HFF-Myc (cell line): ENCODE measurements at regions not wholly inside any gene's neighbourhood (a gene's known extent, or its start where the extent isn't known, plus 50 kb on each side); places are given as distances from the start of the nearest gene placed in this dataset.

Source experiments
- DNase-seq: peaks from one replicate; pipeline ENCODE4 v3.0.0-alpha.2; 2011; ENCODE audit warnings: low read depth; ENCODE audit errors: extremely low read depth
- H3K4me3 ChIP-seq: replicated peaks from 2 replicates; pipeline ENCODE4 v1.5.1; 2011; ENCODE audit warnings: low read depth, mild to moderate bottlenecking, control low read depth, low read length
- TF ChIP-seq, protein P1 (sequence below): IDR thresholded peaks from 2 replicates; pipeline ENCODE4 v1.5.1; 2012; ENCODE audit warnings: mild to moderate bottlenecking, low read depth, low read length, control low read depth; ENCODE audit errors: missing control alignments

DNA sequence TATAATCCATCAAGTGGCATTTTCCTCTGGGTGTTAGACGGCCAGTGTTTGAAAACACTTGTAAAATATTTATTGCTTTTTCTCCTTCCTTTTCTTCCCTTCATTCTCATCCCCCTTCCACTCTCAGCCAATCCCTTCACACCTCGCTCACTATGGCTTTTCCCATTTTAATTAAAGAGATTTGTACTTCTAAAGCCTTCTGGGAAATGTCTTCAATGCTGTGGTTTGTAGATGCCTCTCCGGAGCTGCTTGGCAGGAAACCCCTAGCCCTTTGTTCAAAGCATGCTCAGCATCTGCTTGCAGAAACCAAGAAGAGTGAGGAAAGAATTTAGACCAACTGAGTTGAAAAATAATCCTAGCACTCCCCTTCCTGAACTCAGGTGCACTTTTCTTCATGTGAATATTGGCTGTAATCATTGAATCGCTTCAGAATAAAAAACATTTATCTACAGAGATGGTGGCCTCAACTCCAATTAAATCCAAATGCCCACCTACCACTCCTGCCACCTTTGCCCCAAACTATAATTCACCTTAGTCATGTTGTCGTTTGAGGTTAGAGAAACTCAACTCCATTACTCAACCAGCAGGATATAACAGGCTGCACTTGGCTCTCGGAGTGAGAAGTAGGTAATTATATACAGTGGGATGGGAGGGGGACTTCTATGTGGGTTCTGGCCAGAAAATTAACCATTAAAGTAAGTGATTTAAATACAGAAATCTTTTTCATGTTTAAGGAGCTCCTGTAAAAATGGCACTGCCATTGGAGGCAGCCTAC, 659.4 kb upstream of the CAMK1G start:
- no peak for DNase-seq
- TF ChIP-seq, protein P1, sequence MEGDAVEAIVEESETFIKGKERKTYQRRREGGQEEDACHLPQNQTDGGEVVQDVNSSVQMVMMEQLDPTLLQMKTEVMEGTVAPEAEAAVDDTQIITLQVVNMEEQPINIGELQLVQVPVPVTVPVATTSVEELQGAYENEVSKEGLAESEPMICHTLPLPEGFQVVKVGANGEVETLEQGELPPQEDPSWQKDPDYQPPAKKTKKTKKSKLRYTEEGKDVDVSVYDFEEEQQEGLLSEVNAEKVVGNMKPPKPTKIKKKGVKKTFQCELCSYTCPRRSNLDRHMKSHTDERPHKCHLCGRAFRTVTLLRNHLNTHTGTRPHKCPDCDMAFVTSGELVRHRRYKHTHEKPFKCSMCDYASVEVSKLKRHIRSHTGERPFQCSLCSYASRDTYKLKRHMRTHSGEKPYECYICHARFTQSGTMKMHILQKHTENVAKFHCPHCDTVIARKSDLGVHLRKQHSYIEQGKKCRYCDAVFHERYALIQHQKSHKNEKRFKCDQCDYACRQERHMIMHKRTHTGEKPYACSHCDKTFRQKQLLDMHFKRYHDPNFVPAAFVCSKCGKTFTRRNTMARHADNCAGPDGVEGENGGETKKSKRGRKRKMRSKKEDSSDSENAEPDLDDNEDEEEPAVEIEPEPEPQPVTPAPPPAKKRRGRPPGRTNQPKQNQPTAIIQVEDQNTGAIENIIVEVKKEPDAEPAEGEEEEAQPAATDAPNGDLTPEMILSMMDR: no peak
- H3K4me3 ChIP-seq: no peak overlapping the region

DNA sequence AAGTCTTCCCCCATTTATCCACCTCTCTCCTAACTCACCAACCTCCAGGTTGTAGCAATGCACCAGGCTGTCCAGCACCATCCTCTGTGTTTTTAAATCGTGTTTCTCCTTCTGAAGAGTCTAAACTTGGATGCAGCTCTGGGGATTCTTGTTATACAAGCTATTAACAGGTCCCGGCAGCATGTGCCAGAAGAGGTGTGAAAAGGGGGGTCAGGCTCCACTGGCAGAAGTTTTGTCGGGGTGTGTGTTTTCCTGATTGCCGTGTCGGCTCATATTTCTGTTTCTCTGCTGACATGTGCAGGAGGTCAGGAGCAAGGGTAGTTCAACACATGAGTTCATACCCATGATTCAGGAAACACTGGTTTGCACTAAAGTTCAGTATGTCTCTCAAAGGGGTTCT, 658.6 kb upstream of the CAMK1G start:
- TF ChIP-seq, protein P1: no peak
- H3K4me3 ChIP-seq: no peak overlapping the region
- DNase-seq: no peak

DNA sequence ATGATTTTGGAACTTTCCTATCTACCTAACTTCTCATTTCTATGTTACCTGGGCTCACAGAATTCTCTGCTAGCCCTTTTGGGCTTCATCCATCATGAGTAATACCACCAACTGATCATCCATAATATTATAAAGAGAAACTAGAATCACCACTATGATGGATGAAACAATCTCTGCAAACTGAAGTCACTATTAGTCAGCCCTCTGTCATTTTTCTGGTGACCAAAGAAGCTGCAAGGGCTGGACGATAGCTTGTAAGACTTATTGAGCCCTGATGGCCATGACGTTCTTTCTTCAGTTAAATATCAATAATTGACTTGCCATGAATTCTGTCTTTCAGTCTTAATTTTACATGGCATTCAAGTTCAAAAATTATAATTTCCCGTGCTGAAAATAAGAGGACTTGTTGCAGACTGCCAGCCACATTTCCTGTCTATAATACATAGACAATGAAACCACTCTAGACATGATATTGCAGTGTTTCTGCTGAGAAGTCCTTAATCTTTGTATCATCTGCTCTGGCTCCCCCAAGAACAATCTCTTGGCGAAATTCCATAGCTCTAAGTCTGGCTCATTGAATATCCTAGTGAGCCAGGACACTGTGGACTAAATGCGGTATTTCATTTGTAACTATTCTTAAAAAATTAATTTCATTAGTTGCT, 655.0 kb upstream of the CAMK1G start:
- no peak for DNase-seq
- TF ChIP-seq, protein P1: no peak
- H3K4me3 ChIP-seq: no peak overlapping the region

DNA sequence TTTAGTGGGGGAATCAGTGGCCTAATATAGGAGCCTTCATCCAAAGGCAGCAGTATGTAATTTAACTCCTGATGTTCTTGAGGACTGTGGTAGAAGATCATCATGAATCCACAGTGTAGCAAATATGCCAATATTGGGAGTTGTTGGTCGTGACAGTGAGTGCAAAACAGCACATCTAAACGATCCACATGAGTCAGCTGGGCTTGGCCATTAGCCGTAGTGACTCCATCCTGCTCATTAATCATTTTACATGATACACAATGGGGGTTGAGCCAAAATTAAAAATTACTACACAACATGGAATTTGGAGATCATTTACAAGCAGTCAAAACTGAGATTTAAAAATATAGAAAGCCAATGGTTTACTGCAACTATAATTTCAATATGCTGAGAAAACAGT, 653.9 kb upstream of the CAMK1G start:
- no peak overlapping the region for H3K4me3 ChIP-seq
- DNase-seq: no peak
- TF ChIP-seq, protein P1: no peak

DNA sequence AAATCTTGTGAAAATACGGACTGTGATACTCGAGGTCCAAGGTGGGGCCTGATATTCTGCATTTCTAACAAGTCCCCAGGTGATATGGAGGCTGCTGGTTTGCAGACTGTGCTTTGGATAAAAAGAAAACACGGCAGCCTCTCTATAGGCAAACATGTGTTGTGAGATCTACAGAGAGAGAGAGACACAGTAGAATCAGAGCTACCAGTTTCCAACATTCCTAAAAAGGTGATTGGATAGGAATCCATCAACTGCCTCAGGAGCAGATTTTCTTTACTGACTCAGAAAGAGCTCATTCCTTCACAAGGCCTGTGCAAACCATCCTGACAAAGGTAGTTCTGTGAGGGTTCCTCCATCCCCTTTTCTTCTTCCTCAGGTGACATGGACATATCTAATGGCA, 651.6 kb upstream of the CAMK1G start:
- TF ChIP-seq, protein P1: no peak
- DNase-seq: no peak
- H3K4me3 ChIP-seq: no peak overlapping the region

DNA sequence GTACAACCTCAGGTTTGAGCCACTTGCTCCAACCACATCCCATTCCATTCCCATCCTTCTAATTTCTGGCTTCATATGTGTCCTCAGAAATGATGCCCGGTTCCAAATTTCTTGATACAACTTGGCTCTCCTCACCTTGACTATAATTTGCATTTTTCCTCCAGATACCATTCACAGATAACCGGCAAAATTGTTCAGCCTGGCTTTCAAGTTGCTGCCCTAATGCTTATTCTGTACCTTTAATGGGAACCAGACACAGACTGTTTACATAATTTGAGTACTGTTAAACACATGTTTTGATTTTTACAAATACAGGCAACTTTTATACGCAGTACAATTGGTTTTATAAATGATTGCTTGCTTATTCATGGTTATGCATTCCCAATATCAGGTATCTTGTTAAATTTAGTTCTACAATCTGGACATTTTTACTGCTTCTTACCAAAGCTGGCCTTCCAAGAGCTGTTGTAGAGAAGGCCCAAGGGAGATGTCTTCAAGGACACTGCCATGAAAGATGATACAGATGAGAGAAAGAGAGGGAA, 649.5 kb upstream of the CAMK1G start:
- no peak for DNase-seq
- TF ChIP-seq, protein P1: no peak
- H3K4me3 ChIP-seq: no peak overlapping the region
